Lung microvascular endothelial cell (primary cell): ENCODE measurements at regions not wholly inside any gene's neighbourhood (a gene's known extent, or its start where the extent isn't known, plus 50 kb on each side); places are given as distances from the start of the nearest gene placed in this dataset.

ENCODE experiments used
- DNase-seq, 2 donors: peaks; one replicate each; pipeline versions ENCODE4 v3.0.0 to v3.0.0-alpha.2; 2010; ENCODE audit warnings: low read depth in 2 of 2

DNA sequence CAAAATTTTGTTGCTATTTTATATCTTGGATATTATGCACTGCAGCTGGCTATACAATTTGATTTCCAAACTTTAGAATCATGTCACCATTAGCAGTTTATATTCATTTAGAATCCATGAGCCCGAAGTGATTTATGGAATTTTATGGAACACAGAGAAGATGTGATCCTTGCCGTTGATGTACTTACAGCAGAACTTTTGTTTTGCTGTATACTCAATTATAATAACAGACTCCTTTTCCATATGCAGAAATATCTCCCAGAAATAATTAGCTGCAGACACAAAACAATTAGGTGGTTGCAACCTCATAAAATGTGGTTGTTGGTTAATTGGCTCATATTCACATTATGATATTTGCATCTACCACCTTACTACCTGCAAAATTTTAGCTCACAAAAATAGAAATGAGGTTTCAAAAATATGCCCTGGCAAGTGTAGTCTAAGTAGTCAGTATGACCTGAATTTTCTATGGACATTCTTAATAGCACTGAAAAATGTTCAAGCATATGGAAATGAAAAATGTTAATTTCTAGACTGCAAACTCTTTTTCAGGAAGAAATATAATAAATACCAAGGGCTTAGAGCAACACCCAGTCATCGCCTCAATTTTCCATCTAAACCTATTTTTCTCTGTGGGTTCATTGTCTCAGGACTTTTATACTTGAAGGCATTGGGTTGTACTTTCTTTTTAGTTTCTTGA, 997.6 kb downstream of the MCTP2 start:
- DNase-seq = no peak

DNA sequence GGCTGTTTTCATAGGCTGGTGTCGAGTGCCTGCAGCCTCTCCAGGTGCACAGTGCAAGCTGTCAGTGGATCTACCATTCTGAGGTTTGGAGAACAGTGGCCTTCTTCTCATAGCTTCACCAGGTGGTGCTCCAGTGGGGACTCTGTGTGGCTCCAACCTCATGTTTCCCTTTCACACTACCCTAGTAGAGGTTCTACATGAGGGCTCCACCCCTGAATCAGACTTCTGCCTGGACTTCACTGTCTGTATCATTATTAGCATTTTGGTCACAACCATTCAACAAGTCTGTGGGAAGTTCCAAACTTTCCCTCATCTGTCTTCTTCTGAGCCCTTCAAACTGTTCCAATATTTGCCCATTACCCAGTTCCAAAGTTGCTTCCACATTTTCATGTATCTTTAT, 1003.7 kb downstream of the MCTP2 start:
- DNase-seq = no peak

GRCh38 chr15:95247071-95247984, 1016.0 kb downstream of the MCTP2 start:
- DNase-seq = peak; percentile 43 to 96

GRCh38 chr15:95249524-95249923, 1018.2 kb downstream of the MCTP2 start:
- no peak for DNase-seq

DNA sequence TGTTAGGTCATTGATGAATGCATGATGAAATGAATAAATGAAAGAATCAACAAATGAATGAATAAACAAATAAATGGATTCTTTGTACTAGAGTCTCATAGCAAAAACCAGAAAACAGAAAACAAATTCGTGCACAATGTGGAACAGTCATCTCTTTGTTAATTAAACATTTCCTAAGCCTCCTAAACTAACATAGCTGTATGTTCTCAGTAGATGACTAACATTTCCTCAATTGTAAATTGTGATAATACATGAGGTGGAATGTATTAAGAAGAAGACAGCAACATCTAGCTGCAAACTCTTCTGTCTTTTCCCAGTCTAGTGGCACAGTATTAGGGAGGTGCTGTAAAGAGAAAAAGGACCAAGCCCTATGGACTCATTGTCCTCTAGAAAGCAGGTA, 1021.0 kb downstream of the MCTP2 start:
- DNase-seq = peak in 1 of 2 donors; percentile 79

GRCh38 chr15:95254263-95254662, 1022.9 kb downstream of the MCTP2 start:
- peak in 1 of 2 donors; percentile 48 for DNase-seq

GRCh38 chr15:95259513-95259912, 1028.2 kb downstream of the MCTP2 start:
- DNase-seq = peak; percentile 93 to 94

GRCh38 chr15:95259965-95260364, 1028.6 kb downstream of the MCTP2 start:
- DNase-seq = peak; percentile 32 to 55

DNA sequence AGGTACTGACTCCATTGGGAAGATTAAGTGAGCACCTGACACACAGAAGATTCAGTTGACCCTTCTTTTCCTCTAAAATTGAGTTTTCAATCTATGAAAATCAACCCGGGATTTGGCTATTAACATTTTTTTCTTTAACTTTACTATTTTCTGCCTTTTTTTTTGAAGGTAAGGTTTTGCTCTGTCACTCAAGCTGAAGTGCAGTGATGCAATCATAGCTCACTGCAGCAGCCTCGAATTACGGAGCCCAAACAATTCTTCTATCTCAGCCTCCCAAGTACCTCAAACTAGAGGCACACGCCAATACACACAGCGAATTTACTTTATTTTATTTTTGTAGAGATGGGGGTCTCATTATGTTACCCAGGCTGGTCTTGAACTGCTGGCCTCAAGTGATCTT, 1029.5 kb downstream of the MCTP2 start:
- DNase-seq = no peak

GRCh38 chr15:95261546-95261945, 1030.2 kb downstream of the MCTP2 start:
- no peak for DNase-seq

DNA sequence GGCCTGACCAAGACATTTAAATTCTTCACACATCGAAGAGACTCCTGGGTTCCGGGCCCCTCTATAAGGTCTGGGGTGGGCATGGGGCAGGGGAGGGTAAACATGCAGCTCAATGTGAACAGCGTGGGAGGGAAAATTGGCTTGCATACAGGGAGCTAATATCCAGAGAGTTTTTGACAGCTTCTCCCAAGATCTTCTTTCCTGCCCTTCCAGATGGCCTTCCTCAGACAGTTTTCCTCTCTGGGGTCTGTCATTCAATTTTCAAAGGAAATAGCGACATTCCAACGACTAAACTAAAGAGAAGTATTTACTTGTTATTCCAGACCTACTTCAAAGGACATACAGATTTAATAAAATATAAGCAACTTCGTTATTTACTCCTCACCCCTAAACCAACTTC, 1030.6 kb downstream of the MCTP2 start:
- DNase-seq = no peak

DNA sequence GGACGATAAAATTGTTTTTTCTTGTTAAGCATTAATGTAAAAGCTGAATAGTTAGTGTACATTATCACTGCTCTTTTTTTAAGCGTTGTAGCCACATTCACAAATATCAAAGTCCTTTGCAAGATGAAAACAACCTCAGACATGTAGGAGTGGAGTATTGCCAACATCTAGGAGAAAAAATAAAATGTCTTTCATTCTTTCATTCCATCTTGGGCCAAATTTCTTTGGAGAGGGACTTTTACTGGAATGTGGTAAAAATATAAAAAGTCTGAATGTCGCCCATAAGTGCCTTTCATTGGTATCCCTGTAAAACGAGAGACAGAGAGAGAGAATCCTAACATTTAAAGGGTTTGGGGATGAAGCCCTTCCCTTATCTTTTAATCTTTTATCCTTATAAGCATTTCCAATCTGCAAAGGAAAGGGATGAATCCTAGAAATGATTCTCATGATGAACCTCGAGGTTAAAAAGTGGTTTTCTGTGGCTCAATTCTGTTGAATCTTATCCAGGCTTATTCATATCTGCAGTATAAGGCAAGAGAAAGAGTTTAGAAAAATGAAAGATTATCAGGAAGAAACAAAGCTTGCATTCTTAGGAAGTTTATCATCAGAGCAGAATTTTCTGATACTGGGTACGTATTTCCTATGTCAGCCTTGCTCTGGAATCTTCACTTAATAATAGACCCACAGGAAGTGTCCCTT, 1031.7 kb downstream of the MCTP2 start:
- peak in 1 of 2 donors; percentile 79 for DNase-seq

GRCh38 chr15:95263751-95264150, 1032.4 kb downstream of the MCTP2 start:
- peak in 1 of 2 donors; percentile 20 for DNase-seq

DNA sequence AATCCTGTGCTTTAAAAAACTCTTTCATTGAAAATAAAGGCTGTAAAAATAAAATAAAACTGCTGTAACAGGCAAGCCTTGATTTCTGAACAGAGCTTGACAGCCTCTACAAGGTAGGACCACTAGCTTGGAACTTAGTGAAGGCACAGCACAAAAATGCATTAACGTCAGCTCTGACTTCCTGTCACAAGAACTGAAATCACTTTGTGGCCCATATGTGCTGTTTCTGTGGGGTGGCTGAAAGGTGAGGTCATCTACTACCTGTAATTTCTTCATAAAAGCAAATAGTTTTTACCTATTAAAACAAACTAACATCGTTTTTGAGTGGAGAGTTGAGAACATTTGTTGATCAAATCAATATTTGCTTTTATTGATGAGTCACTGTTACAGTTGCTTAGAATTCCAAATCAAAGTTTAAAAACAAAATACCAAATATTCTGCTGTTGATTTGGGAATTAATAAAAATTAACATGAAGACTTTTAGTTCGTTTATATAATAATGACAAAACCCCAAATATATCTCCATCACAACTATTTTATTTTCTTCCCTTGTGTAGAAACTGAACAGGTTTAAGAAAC, 1034.1 kb downstream of the MCTP2 start:
- DNase-seq = peak; percentile 15 to 21

- peak in 1 of 2 donors; percentile 70 for DNase-seq
These were observed 1035.2 kb downstream of the MCTP2 start for GRCh38 chr15:95266451-95267061.

GRCh38 chr15:95267481-95267880, 1036.1 kb downstream of the MCTP2 start:
- DNase-seq = no peak

GRCh38 chr15:95269242-95270183, 1038.2 kb downstream of the MCTP2 start:
- DNase-seq = peak; percentile 23 to 72

- no peak for DNase-seq
These were observed 1042.7 kb downstream of the MCTP2 start for GRCh38 chr15:95274101-95274500.

DNA sequence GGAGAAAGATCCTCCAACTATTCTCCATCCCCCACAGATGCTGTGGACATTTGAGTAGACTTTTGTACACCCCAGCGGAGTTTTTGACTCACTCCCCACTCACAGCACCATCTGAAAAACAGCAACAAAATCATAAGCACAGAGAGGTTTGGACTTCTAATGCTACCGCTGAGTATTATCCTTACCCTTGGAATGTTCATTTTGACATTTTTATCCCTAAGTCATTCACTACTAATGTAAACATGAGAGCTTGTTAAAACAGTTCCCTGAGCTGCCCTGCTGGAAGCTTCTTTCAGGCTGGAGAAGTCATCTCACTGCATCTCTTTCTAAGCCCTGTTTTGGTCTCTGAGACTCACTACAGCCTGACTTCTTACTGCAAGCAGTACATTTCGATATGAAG, 1045.9 kb downstream of the MCTP2 start:
- no peak for DNase-seq
